ENCODE measurements at regions not wholly inside any gene's neighbourhood (a gene's known extent, or its start where the extent isn't known, plus 50 kb on each side); places are given as distances from the start of the nearest gene placed in this dataset.
A peak's percentile ranks its signal among the peaks of the same experiment; 100 is the strongest.

- Histone ChIP-seq H3K27ac (no peak overlapping the region), H3K4me1 (replicated peaks in 1 of 2) (peaks cover 10% of the 10 kb centered on the region in 2 donors), H3K4me3 (no peak overlapping the region)
- no peak for ATAC-seq (replicated peaks in 6 of 8)
- in situ Hi-C loops (cut with MboI; ENCODE audit: low pct_unique_long_range_greater_than_20kb in 2 of 9, low sequenced_read_pairs in 9 of 9, unreplicated experiment in 9 of 9) = no loop called here
- 0 to 80% (median 60%) methylated on average over 1 to 2 of the region's 4 CpGs; no CpG with 5 or more reads in 6 of the 10 experiments for WGBS, 10 experiments
Observed at GRCh38 chr17:6244796-6245195, 174.6 kb downstream of the WSCD1 start.

GRCh38 chr17:6244253-6244652 lies 174.1 kb downstream of the WSCD1 start:
- WGBS, 10 experiments = 0 to 80% (median 40%) methylated on average over 1 to 5 of the region's 5 CpGs; no CpG with 5 or more reads in 5 of the 10 experiments
- peaks cover 10% of the 10 kb centered on the region in 2 donors for H3K4me1 ChIP-seq (replicated peaks in 1 of 2)
- no peak overlapping the region for H3K27ac ChIP-seq
- ATAC-seq (replicated peaks in 6 of 8) = no peak
- H3K4me3 ChIP-seq = no peak overlapping the region
- in situ Hi-C loops (cut with MboI; ENCODE audit: low pct_unique_long_range_greater_than_20kb in 2 of 9, low sequenced_read_pairs in 9 of 9, unreplicated experiment in 9 of 9) = no loop called here

- no peak overlapping the region for H3K4me3 ChIP-seq
- no peak overlapping the region for H3K27ac ChIP-seq
- ATAC-seq (replicated peaks in 6 of 8) = no peak
- in situ Hi-C loops (cut with MboI; ENCODE audit: low pct_unique_long_range_greater_than_20kb in 2 of 9, low sequenced_read_pairs in 9 of 9, unreplicated experiment in 9 of 9) = no loop called here
- H3K4me1 ChIP-seq (replicated peaks in 1 of 2) = peaks cover 10% of the 10 kb centered on the region in 2 donors
Observed at GRCh38 chr17:6243186-6243585, 173.0 kb downstream of the WSCD1 start.

- in situ Hi-C loops (cut with MboI; ENCODE audit: low pct_unique_long_range_greater_than_20kb in 2 of 9, low sequenced_read_pairs in 9 of 9, unreplicated experiment in 9 of 9) = no loop called here
- Histone ChIP-seq H3K4me1 (replicated peaks in 1 of 2) (peaks cover 10% of the 10 kb centered on the region in 2 donors), H3K27ac (no peak overlapping the region), H3K4me3 (no peak overlapping the region)
- peak in 2 of 8 experiments; percentile 8 to 18 for ATAC-seq (replicated peaks in 6 of 8)
- WGBS, 10 experiments = 0 to 72% (median 8%) methylated on average over 1 to 3 of the region's 4 CpGs; no CpG with 5 or more reads in 5 of the 10 experiments
Observed at GRCh38 chr17:6241996-6242395, 171.8 kb downstream of the WSCD1 start.

GRCh38 chr17:6241381-6241780 lies 171.2 kb downstream of the WSCD1 start:
- 0 to 100% (median 47%) methylated on average over 1 to 3 of the region's 6 CpGs; no CpG with 5 or more reads in 3 of the 10 experiments for WGBS, 10 experiments
- no peak overlapping the region for H3K4me3 ChIP-seq
- H3K27ac ChIP-seq = no peak overlapping the region
- peak in 1 of 8 experiments; percentile 41 for ATAC-seq (replicated peaks in 6 of 8)
- peaks cover 10% of the 10 kb centered on the region in 2 donors for H3K4me1 ChIP-seq (replicated peaks in 1 of 2)
- in situ Hi-C loops (cut with MboI; ENCODE audit: low pct_unique_long_range_greater_than_20kb in 2 of 9, low sequenced_read_pairs in 9 of 9, unreplicated experiment in 9 of 9) = no loop called here

- no peak overlapping the region for H3K4me3 ChIP-seq
- peaks cover 8 to 10% of the 10 kb centered on the region in 2 donors for H3K4me1 ChIP-seq (replicated peaks in 1 of 2)
- no peak overlapping the region for H3K27ac ChIP-seq
- in situ Hi-C loops (cut with MboI; ENCODE audit: low pct_unique_long_range_greater_than_20kb in 2 of 9, low sequenced_read_pairs in 9 of 9, unreplicated experiment in 9 of 9) = no loop called here
- 31 to 100% (median 85%) methylated on average over 2 to 8 of the region's 10 CpGs; no CpG with 5 or more reads in 1 of the 10 experiments for WGBS, 10 experiments
- ATAC-seq (replicated peaks in 6 of 8) = no peak
Observed at GRCh38 chr17:6240601-6241000, 170.4 kb downstream of the WSCD1 start.

- WGBS, 10 experiments = 31 to 100% (median 50%) methylated on average over 1 to 3 of the region's 3 CpGs; no CpG with 5 or more reads in 3 of the 10 experiments
- Histone ChIP-seq H3K4me1 (replicated peaks in 1 of 2) (peaks cover 2 to 7% of the 10 kb centered on the region in 2 donors), H3K4me3 (no peak overlapping the region), H3K27ac (no peak overlapping the region)
- in situ Hi-C loops (cut with MboI; ENCODE audit: low pct_unique_long_range_greater_than_20kb in 2 of 9, low sequenced_read_pairs in 9 of 9, unreplicated experiment in 9 of 9) = no loop called here
- ATAC-seq (replicated peaks in 6 of 8) = no peak
Observed at GRCh38 chr17:6240001-6240400, 169.8 kb downstream of the WSCD1 start.

- Histone ChIP-seq H3K4me1 (replicated peaks in 1 of 2) (peaks cover 2 to 7% of the 10 kb centered on the region in 2 donors), H3K27ac (no peak overlapping the region), H3K4me3 (no peak overlapping the region)
- in situ Hi-C loops (cut with MboI; ENCODE audit: low pct_unique_long_range_greater_than_20kb in 2 of 9, low sequenced_read_pairs in 9 of 9, unreplicated experiment in 9 of 9) = no loop called here
- no peak for ATAC-seq (replicated peaks in 6 of 8)
- WGBS, 10 experiments = 40 to 90% (median 85%) methylated on average over 1 to 4 of the region's 10 CpGs; no CpG with 5 or more reads in 5 of the 10 experiments
Observed at GRCh38 chr17:6239241-6239798, 169.1 kb downstream of the WSCD1 start.

GRCh38 chr17:6233856-6234255 lies 163.7 kb downstream of the WSCD1 start:
- WGBS, 10 experiments = 63 to 100% (median 100%) methylated on average over 1 to 2 of the region's 3 CpGs; no CpG with 5 or more reads in 7 of the 10 experiments

GRCh38 chr17:6233339-6233738 lies 163.2 kb downstream of the WSCD1 start:
- in situ Hi-C loops (cut with MboI; ENCODE audit: low pct_unique_long_range_greater_than_20kb in 2 of 9, low sequenced_read_pairs in 9 of 9, unreplicated experiment in 9 of 9) = no loop called here
- Histone ChIP-seq H3K27ac (no peak overlapping the region), H3K4me1 (replicated peaks in 1 of 2) (peaks cover 3 to 20% of the 10 kb centered on the region in 2 donors), H3K4me3 (no peak overlapping the region)
- ATAC-seq (replicated peaks in 6 of 8) = no peak
- 64 to 93% (median 86%) methylated on average over 2 to 4 of the region's 4 CpGs; no CpG with 5 or more reads in 4 of the 10 experiments for WGBS, 10 experiments

More at GRCh38 chr17:6233856-6234255, 163.7 kb downstream of the WSCD1 start:
- Histone ChIP-seq H3K4me1 (replicated peaks in 1 of 2) (peaks cover 3 to 20% of the 10 kb centered on the region in 2 donors), H3K27ac (no peak overlapping the region), H3K4me3 (no peak overlapping the region)
- in situ Hi-C loops (cut with MboI; ENCODE audit: low pct_unique_long_range_greater_than_20kb in 2 of 9, low sequenced_read_pairs in 9 of 9, unreplicated experiment in 9 of 9) = no loop called here
- ATAC-seq (replicated peaks in 6 of 8) = no peak

GRCh38 chr17:6232732-6233101 lies 162.5 kb downstream of the WSCD1 start:
- ATAC-seq (replicated peaks in 6 of 8) = peak in 5 of 8 experiments; percentile 30 to 75 (median 47)

GRCh38 chr17:6231886-6232731 lies 161.9 kb downstream of the WSCD1 start:
- no peak overlapping the region for H3K27ac ChIP-seq
- no peak overlapping the region for H3K4me3 ChIP-seq
- WGBS, 10 experiments = 4 to 76% (median 51%) methylated on average over 3 to 11 of the region's 21 CpGs
- ATAC-seq (replicated peaks in 6 of 8) = peak in 6 of 8 experiments; percentile 27 to 88 (median 77)
- peaks cover 3 to 20% of the 10 kb centered on the region in 2 donors for H3K4me1 ChIP-seq (replicated peaks in 1 of 2)
- in situ Hi-C loops (cut with MboI; ENCODE audit: low pct_unique_long_range_greater_than_20kb in 2 of 9, low sequenced_read_pairs in 9 of 9, unreplicated experiment in 9 of 9) = no loop called here

More at GRCh38 chr17:6232732-6233101, 162.5 kb downstream of the WSCD1 start:
- H3K27ac ChIP-seq = peak overlapping the region in 1 of 2 donors; percentile 34
- H3K4me1 ChIP-seq (replicated peaks in 1 of 2) = peaks cover 3 to 20% of the 10 kb centered on the region in 2 donors
- in situ Hi-C loops (cut with MboI; ENCODE audit: low pct_unique_long_range_greater_than_20kb in 2 of 9, low sequenced_read_pairs in 9 of 9, unreplicated experiment in 9 of 9) = no loop called here
- H3K4me3 ChIP-seq = no peak overlapping the region
- 13 to 86% (median 70%) methylated on average over 2 to 12 of the region's 12 CpGs; no CpG with 5 or more reads in 3 of the 10 experiments for WGBS, 10 experiments

GRCh38 chr17:6231465-6231864 lies 161.3 kb downstream of the WSCD1 start:
- peaks cover 3 to 20% of the 10 kb centered on the region in 2 donors for H3K4me1 ChIP-seq (replicated peaks in 1 of 2)
- H3K4me3 ChIP-seq = no peak overlapping the region
- H3K27ac ChIP-seq = no peak overlapping the region
- no peak for ATAC-seq (replicated peaks in 6 of 8)
- WGBS, 10 experiments = 47 to 100% (median 87%) methylated on average over 1 to 6 of the region's 8 CpGs; no CpG with 5 or more reads in 4 of the 10 experiments
- in situ Hi-C loops (cut with MboI; ENCODE audit: low pct_unique_long_range_greater_than_20kb in 2 of 9, low sequenced_read_pairs in 9 of 9, unreplicated experiment in 9 of 9) = no loop called here

All from motor neuron (in vitro differentiated cells).